Activated T-cell treated with anti-CD3 and anti-CD28 coated beads, Interleukin-2, amount 50 U/mL, for 72 hours (primary cell): ENCODE measurements at regions not wholly inside any gene's neighbourhood (a gene's known extent, or its start where the extent isn't known, plus 50 kb on each side); places are given as distances from the start of the nearest gene placed in this dataset.
"Not testable (repeated sequence)": the region's sequence is repeated elsewhere in the genome, so short reads cannot be mapped to it uniquely, and the experiment has no call there.

Experiments used
- ATAC-seq, 2 donors: fragments of 150-1000 bp; cut with Tn5 transposase; replicated peaks in 1 of 2; 2 replicates each; pipeline ENCODE4 v1.10.0; 2021; ENCODE audit warnings: moderate library complexity in 2 of 2, mild to moderate bottlenecking in 1 of 2
- DNase-seq, 2 donors: peaks; one replicate each; pipeline ENCODE4 v3.0.0; 2021 to 2022; ENCODE audit warnings: mixed read lengths in 1 of 2
- H3K27ac Mint-ChIP-seq: one replicate; pipeline ENCODE4 v1.8.0; 2022; ENCODE audit warnings: mild to moderate bottlenecking, moderate library complexity, mixed read lengths
- H3K27me3 Mint-ChIP-seq: one replicate; pipeline ENCODE4 v1.8.0; 2022; ENCODE audit warnings: low read depth, mixed read lengths
- H3K36me3 Mint-ChIP-seq, 2 donors: one replicate each; pipeline ENCODE4 v1.8.0; 2022; ENCODE audit warnings: mixed read lengths in 2 of 2, mild to moderate bottlenecking in 1 of 2; ENCODE audit not compliant: insufficient read depth in 2 of 2
- H3K4me1 Mint-ChIP-seq: one replicate; pipeline ENCODE4 v1.8.0; 2022; ENCODE audit warnings: low read depth, mixed read lengths
- H3K4me3 Mint-ChIP-seq, 2 donors: one replicate each; pipeline ENCODE4 v1.8.0; 2022; ENCODE audit warnings: mild to moderate bottlenecking in 2 of 2, mixed read lengths in 2 of 2, moderate library complexity in 2 of 2
- H3K9me3 Mint-ChIP-seq, 2 donors: one replicate each; pipeline ENCODE4 v1.8.0; 2022; ENCODE audit warnings: mixed read lengths in 2 of 2

DNA sequence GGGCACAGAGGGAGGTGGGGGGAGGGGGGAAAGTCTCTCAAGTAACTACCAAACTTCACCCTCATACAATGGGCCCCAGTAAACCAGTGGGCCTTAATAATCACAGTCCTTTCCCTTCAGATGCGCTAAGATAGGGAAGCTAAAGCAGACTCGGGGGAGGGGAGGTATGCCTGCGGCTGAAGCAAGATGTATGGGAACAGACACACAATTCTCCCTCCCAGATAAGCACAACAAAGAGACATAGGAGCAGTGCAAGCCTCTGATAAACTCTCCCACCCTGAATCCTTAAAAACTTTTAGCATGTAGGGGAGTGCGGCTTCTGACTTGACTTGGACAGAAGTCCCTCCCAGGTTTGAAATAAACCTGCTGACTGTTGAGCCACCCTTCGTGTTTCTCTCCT is 54.7 kb downstream of the PROP1 start:
- H3K9me3 Mint-ChIP-seq, H3K36me3 Mint-ChIP-seq, H3K4me3 Mint-ChIP-seq, H3K27ac Mint-ChIP-seq, ATAC-seq, H3K27me3 Mint-ChIP-seq, DNase-seq: not testable (repeated sequence)
- peaks cover 14% of the 10 kb centered on the region for H3K4me1 Mint-ChIP-seq

- not testable (repeated sequence) for H3K9me3 Mint-ChIP-seq, H3K36me3 Mint-ChIP-seq, H3K27me3 Mint-ChIP-seq, H3K27ac Mint-ChIP-seq
- peaks cover 14% of the 10 kb centered on the region for H3K4me1 Mint-ChIP-seq
- DNase-seq (peak; percentile 35 to 46), ATAC-seq (peak; percentile 71 to 72)
- H3K4me3 Mint-ChIP-seq = peak overlapping the region; percentile 77 to 78
These were observed 56.5 kb downstream of the PROP1 start for GRCh38 chr5:177939246-177940171.

GRCh38 chr5:177938767-177939166 is 57.3 kb downstream of the PROP1 start:
- not testable (repeated sequence) for ATAC-seq, H3K27ac Mint-ChIP-seq

DNA sequence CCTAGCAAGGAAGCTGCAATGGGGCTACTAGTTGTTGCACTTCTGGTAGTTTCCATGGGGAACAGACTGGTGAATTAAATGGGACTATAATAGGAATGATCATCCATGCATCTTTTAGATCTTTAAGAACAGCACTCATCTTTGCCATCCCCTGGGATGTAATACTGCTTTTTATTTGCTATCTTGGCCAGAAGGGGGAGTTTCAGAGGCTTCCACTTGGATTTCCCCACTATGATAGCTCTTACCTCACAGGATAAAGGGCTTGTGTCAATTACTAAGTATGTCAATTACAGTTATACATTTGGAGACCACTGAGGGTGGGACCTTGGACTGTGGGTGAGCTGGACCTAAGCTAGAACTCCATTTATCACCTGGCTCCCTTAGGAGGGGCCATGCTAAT is 61.8 kb downstream of the PROP1 start:
- DNase-seq, H3K27ac Mint-ChIP-seq, H3K4me3 Mint-ChIP-seq, H3K27me3 Mint-ChIP-seq, H3K4me1 Mint-ChIP-seq, H3K36me3 Mint-ChIP-seq, H3K9me3 Mint-ChIP-seq, ATAC-seq: not testable (repeated sequence)

More at GRCh38 chr5:177938767-177939166, 57.3 kb downstream of the PROP1 start:
- H3K9me3 Mint-ChIP-seq, H3K36me3 Mint-ChIP-seq, H3K27me3 Mint-ChIP-seq, DNase-seq: not testable (repeated sequence)
- peak overlapping the region; percentile 77 to 78 for H3K4me3 Mint-ChIP-seq
- H3K4me1 Mint-ChIP-seq = peaks cover 14% of the 10 kb centered on the region

DNA sequence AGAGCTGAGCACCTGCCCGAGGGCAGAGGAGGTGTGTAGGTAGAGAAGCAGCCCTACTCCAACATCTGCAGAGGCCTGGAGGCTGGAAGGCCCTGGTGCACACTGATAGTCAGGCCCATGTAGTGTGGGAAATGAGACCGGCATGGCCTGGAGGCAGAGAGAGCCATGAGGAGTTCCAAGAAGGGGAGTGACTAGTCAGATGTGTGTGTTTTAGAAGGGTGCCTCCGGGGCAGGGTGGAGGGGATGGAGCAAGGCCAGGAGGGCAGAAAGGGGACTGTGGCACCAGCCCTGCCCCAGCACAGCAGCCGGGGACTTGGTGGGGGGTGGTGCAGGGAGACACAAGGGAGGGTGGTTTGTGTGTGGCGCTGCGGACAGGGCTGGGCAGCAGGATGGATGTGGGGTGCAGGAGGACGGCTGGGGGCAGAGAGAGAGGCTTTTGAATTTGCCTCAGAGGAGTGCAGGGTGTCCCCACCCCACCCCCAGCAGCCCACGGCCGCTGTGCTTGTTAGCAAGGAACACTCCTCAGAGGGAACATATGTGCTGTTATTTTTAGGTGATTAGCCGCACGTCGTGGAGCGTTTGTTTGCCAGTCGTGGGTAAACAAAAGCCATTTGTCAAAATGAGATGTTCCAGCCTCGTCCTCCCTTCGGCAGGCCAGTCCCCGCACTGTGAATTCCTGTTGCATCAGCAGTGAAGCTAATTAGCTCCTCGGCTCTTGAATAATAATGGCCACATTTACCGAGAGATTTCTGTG is 65.6 kb downstream of the PROP1 start:
- ATAC-seq, H3K4me1 Mint-ChIP-seq, H3K27ac Mint-ChIP-seq: not testable (repeated sequence)

DNA sequence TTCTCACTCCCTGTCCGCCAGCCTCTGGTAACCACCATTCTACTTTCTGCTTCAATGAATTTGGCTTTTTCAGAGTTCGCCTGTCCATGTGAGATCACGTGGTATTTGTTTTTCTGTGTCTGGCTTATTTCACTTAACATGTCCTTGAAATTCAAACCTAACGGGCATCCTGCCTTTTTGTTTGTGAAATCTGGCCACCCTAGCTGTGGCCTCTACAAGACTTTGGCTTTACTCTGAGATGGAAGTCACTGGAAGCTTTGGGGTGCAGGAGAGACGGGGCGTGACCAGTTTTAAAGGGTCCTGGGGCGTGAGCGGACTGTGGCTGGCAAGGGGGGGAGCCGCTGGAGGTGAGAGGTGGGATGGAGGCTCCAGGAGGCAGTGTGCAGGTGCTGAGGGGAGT is 66.4 kb downstream of the PROP1 start:
- not testable (repeated sequence) for H3K27me3 Mint-ChIP-seq

More for the DNA sequence above, 65.6 kb downstream of the PROP1 start:
- not testable (repeated sequence) for H3K4me3 Mint-ChIP-seq, H3K36me3 Mint-ChIP-seq, DNase-seq, H3K27me3 Mint-ChIP-seq, H3K9me3 Mint-ChIP-seq

GRCh38 chr5:177927500-177927899 is 68.5 kb downstream of the PROP1 start:
- not testable (repeated sequence) for H3K27me3 Mint-ChIP-seq, H3K36me3 Mint-ChIP-seq, H3K4me3 Mint-ChIP-seq, H3K27ac Mint-ChIP-seq, H3K9me3 Mint-ChIP-seq, ATAC-seq, H3K4me1 Mint-ChIP-seq, DNase-seq

More for the DNA sequence above, 66.4 kb downstream of the PROP1 start:
- H3K4me3 Mint-ChIP-seq, H3K36me3 Mint-ChIP-seq, DNase-seq, H3K9me3 Mint-ChIP-seq, H3K27ac Mint-ChIP-seq, H3K4me1 Mint-ChIP-seq, ATAC-seq: not testable (repeated sequence)

GRCh38 chr5:177924577-177924976 is 71.5 kb downstream of the PROP1 start:
- H3K36me3 Mint-ChIP-seq, H3K27me3 Mint-ChIP-seq, H3K27ac Mint-ChIP-seq, H3K9me3 Mint-ChIP-seq, H3K4me1 Mint-ChIP-seq, ATAC-seq, DNase-seq, H3K4me3 Mint-ChIP-seq: not testable (repeated sequence)

DNA sequence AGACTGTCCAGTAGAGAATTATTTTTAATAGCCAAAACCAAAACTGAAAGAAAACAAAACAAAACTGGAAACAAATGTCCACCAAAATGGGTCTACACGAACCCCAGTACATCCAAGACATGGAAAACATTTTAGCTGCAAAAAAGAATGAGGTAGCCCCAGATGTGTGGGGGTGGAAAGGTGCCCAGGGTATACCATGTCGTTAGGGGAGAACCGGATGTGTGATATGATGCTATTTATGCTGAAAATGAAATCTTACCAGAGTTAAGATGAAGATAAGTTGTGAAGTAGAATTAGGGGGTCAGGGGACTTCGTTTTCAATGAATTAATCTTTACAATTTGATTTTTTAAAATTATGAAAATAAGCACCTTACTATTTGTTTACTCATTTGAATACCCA is 72.2 kb downstream of the PROP1 start:
- not testable (repeated sequence) for H3K27me3 Mint-ChIP-seq, H3K9me3 Mint-ChIP-seq, H3K27ac Mint-ChIP-seq, DNase-seq, H3K36me3 Mint-ChIP-seq, ATAC-seq, H3K4me1 Mint-ChIP-seq
- H3K4me3 Mint-ChIP-seq = peak overlapping the region in 1 of 2 donors; percentile 47

DNA sequence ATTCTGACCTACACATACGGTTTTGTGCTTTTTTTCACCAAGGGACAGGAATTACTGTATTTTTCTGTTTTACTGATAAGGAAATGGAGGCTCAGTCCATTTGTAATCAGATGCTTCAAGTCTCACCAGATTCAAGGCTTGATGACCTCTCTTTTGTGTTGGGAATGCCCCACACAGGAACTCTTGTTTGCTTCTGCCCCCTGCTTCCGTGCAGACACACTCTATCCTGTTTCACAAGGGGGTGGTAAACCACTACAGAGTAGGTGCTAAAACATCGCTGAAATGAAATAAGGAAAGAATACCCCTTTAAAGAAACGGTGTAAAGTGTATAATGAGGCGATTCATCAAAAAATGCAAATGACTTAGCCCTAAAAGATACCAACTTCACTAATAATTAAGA is 72.9 kb downstream of the PROP1 start:
- not testable (repeated sequence) for H3K9me3 Mint-ChIP-seq, H3K27me3 Mint-ChIP-seq, H3K4me3 Mint-ChIP-seq, DNase-seq, H3K4me1 Mint-ChIP-seq, H3K27ac Mint-ChIP-seq, H3K36me3 Mint-ChIP-seq
- ATAC-seq = peak; percentile 18 to 41

DNA sequence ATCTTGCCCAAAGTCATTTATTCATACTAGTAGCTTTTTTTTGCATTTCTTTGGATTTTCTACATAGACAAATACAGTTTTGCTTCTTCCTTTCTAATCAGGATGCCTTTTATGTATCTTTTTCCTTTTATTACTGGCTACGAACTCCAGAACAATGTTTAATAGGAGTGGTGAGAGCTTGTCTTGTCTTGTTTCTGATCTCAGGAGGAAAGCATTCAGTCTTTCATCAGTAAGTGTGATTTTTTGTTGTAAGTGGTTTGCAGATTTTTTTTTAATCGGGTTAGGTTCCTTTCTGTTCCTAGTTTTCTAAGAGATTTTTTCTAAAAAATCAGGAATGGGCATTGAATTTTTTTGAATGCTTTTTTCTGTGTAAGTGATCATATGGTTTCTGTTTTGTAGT is 86.8 kb downstream of the PROP1 start:
- H3K27me3 Mint-ChIP-seq, DNase-seq, H3K4me3 Mint-ChIP-seq, H3K36me3 Mint-ChIP-seq, H3K9me3 Mint-ChIP-seq, H3K27ac Mint-ChIP-seq, H3K4me1 Mint-ChIP-seq, ATAC-seq: not testable (repeated sequence)

DNA sequence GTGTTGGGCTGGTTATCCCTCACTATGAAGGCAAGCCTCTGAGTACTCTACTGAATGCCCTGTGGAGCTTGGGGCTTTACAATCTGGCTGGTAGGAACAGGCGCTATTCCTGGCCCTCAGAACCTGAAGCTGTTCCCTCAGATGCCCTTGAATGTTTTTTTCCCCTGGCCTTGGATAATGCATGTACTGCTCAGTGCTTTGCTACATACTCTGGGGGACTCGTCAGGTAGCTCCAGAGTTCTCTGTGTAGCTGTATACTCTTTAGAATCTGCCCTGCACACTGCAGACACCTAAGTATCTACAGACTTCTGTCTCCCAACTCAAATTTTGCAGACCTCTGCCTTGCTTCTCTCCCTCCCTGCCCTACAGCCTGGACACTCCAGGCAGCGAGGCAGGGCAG is 93.2 kb downstream of the PROP1 start:
- not testable (repeated sequence) for H3K36me3 Mint-ChIP-seq, H3K27ac Mint-ChIP-seq, ATAC-seq, H3K4me1 Mint-ChIP-seq, DNase-seq, H3K4me3 Mint-ChIP-seq, H3K9me3 Mint-ChIP-seq, H3K27me3 Mint-ChIP-seq

DNA sequence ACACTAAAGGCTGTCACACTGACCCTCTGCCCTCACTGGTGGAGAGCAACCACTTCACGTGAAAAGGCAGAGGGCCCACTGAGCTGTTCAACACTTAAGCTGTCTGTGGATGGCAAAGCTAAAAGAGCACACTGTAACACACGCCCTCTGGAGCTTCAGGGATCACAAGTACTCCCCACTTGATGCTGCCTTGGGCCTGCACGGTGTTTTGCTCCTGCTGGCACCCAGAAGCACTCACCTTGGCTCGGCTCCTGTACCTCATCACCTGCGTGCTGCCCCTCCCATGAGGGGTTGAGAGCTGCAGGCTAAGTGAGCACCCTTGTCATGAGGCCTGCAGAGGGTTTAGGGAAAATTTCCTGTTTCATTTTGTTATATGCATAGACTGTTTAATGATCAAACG is 96.0 kb downstream of the PROP1 start:
- not testable (repeated sequence) for H3K36me3 Mint-ChIP-seq, H3K4me3 Mint-ChIP-seq, DNase-seq, H3K27me3 Mint-ChIP-seq, ATAC-seq, H3K27ac Mint-ChIP-seq, H3K4me1 Mint-ChIP-seq, H3K9me3 Mint-ChIP-seq
